ENCODE measurements at regions not wholly inside any gene's neighbourhood (a gene's known extent, or its start where the extent isn't known, plus 50 kb on each side); places are given as distances from the start of the nearest gene placed in this dataset.

DNA sequence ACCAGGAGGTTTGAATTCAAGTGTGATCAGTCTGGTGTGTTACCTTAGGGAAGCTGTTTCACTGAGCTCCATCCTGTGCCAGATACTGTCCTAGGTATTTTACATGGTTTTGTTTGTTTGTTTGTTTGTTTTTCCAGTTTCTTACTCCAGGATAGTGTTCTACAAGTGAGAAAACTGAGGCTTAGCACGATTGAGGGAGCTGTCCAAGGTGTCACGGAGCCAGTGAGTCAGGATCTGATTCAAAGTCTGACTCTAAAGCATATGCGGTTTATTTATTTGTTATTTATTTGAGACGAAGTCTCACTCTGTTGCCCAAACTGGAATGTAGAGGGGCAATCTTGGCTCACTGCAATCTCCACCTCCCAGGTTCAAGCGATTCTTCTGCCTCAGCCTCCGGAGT is 79.7 kb upstream of the GNG2 start:
- H3K27ac ChIP-seq (ENCODE audit: low read depth, low read length), result no peak overlapping the region
- no peaks in the 10 kb centered on the region for H3K36me3 ChIP-seq (ENCODE audit: control insufficient read depth, insufficient read depth, low read length)
- H3K27me3 ChIP-seq (ENCODE audit: control insufficient read depth, insufficient read depth, low read length), result no peaks in the 10 kb centered on the region
- WGBS (ENCODE audit: insufficient coverage), result no CpG with 5 or more reads among the region's 6 CpGs
- no peak overlapping the region for H3K4me3 ChIP-seq (ENCODE audit: low read depth, low read length)
- no peaks in the 10 kb centered on the region for H3K9me3 ChIP-seq (ENCODE audit: control insufficient read depth, insufficient read depth, low read length)
- DNase-seq (ENCODE audit: low read depth in 4 of 6, low spot score in 6 of 6), result no peak
- H3K4me1 ChIP-seq (ENCODE audit: control insufficient read depth, insufficient read depth, low read length), result peaks cover 12% of the 10 kb centered on the region

DNA sequence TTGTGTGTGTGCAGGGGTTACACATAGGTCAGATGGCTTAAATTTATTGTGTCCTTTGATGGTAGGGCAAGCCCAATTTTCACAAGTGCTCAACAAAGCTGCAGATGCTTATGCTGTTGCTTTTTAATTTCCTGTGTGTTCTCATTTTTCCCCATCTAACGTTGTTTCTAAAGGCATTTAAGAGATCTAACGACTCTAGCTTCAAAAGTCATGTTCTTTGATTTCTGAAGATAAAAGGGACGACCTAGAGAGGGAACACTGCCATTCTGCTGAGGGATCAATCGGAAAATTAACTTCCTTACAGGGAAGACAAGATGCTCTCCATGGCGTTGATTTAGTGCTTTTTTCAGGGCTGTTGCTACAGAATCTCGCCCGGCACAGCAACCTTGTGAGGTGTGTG is 79.0 kb upstream of the GNG2 start:
- Histone ChIP-seq H3K4me3 (ENCODE audit: low read depth, low read length) (no peak overlapping the region), H3K36me3 (ENCODE audit: control insufficient read depth, insufficient read depth, low read length) (no peaks in the 10 kb centered on the region), H3K9me3 (ENCODE audit: control insufficient read depth, insufficient read depth, low read length) (peaks cover under 1% of the 10 kb centered on the region), H3K27me3 (ENCODE audit: control insufficient read depth, insufficient read depth, low read length) (no peaks in the 10 kb centered on the region), H3K4me1 (ENCODE audit: control insufficient read depth, insufficient read depth, low read length) (peaks cover 8% of the 10 kb centered on the region), H3K27ac (ENCODE audit: low read depth, low read length) (no peak overlapping the region)
- peak in 1 of 6 donors; percentile 10 for DNase-seq (ENCODE audit: low read depth in 4 of 6, low spot score in 6 of 6)
- WGBS (ENCODE audit: insufficient coverage), result 73% methylated on average over 6 of the region's 7 CpGs

DNA sequence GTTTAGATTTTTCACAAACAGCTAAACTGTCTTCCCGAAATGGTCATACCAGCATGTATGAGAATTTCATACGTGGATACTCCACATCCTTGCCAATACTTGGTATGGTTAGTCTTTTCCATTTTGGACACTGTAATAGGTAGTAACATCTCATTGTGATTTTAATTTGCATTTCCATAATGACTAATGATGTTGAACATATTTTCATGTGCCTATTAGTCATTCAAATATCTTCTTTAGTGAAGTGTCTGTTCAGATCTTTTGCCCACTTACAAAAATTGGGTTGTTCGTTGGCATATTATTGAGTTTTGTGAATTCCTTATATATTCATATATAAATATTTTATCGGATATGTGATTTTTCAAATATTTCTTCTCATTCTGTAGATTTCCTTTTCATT is 78.0 kb upstream of the GNG2 start:
- peaks cover 2% of the 10 kb centered on the region for H3K9me3 ChIP-seq (ENCODE audit: control insufficient read depth, insufficient read depth, low read length)
- H3K27ac ChIP-seq (ENCODE audit: low read depth, low read length), result no peak overlapping the region
- no peaks in the 10 kb centered on the region for H3K27me3 ChIP-seq (ENCODE audit: control insufficient read depth, insufficient read depth, low read length)
- H3K4me1 ChIP-seq (ENCODE audit: control insufficient read depth, insufficient read depth, low read length), result peaks cover 3% of the 10 kb centered on the region
- H3K4me3 ChIP-seq (ENCODE audit: low read depth, low read length), result no peak overlapping the region
- no peaks in the 10 kb centered on the region for H3K36me3 ChIP-seq (ENCODE audit: control insufficient read depth, insufficient read depth, low read length)
- no CpG with 5 or more reads among the region's 4 CpGs for WGBS (ENCODE audit: insufficient coverage)
- DNase-seq (ENCODE audit: low read depth in 4 of 6, low spot score in 6 of 6), result no peak

DNA sequence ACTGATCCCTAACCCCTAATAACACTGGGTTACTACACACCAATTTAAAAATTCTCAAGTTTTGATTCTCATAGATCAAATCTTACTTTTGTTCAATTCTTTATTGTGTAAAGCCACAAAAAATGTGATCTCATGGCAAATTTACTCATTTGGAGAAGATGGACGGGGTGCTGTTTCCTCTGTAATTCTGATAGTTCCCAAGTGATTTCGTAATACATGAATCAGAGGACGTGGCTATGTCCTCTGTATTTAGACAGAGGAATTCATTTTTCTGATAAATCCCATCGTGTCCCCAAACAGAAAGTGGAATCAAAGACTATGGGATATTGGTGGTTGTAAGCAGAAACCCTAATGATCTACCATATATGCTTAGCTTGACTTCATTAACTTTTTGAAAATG is 76.6 kb upstream of the GNG2 start:
- DNase-seq (ENCODE audit: low read depth in 4 of 6, low spot score in 6 of 6), result no peak
- 100% methylated on average over 1 of the region's 4 CpGs for WGBS (ENCODE audit: insufficient coverage)
- H3K4me3 ChIP-seq (ENCODE audit: low read depth, low read length), result no peak overlapping the region

DNA sequence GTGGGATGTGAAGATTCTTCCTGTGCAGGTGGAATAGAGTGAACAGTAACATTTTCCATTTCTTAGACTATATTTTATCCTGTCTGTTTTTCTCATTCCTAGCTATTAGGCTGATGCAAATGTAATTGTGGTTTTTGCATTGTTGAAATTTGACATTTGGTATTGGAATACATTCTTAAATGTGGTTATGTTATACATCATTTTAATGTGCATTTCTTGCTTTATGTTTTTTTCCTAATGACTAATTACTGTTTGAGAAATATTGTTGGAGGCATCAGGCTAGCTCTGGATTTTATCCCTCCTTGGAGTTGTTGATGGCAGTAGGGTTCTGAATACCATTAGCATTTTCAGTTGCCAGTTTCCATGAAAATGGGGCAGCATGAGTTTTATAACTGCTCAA is 75.9 kb upstream of the GNG2 start:
- Histone ChIP-seq H3K27ac (ENCODE audit: low read depth, low read length) (no peak overlapping the region), H3K4me1 (ENCODE audit: control insufficient read depth, insufficient read depth, low read length) (peaks cover 3% of the 10 kb centered on the region), H3K36me3 (ENCODE audit: control insufficient read depth, insufficient read depth, low read length) (no peaks in the 10 kb centered on the region), H3K9me3 (ENCODE audit: control insufficient read depth, insufficient read depth, low read length) (peaks cover 2% of the 10 kb centered on the region), H3K27me3 (ENCODE audit: control insufficient read depth, insufficient read depth, low read length) (no peaks in the 10 kb centered on the region), H3K4me3 (ENCODE audit: low read depth, low read length) (no peak overlapping the region)
- DNase-seq (ENCODE audit: low read depth in 4 of 6, low spot score in 6 of 6), result no peak

More for the DNA sequence above, 76.6 kb upstream of the GNG2 start:
- Histone ChIP-seq H3K27me3 (ENCODE audit: control insufficient read depth, insufficient read depth, low read length) (no peaks in the 10 kb centered on the region), H3K27ac (ENCODE audit: low read depth, low read length) (no peak overlapping the region), H3K4me1 (ENCODE audit: control insufficient read depth, insufficient read depth, low read length) (peaks cover 3% of the 10 kb centered on the region), H3K36me3 (ENCODE audit: control insufficient read depth, insufficient read depth, low read length) (no peaks in the 10 kb centered on the region), H3K9me3 (ENCODE audit: control insufficient read depth, insufficient read depth, low read length) (peaks cover 2% of the 10 kb centered on the region)

DNA sequence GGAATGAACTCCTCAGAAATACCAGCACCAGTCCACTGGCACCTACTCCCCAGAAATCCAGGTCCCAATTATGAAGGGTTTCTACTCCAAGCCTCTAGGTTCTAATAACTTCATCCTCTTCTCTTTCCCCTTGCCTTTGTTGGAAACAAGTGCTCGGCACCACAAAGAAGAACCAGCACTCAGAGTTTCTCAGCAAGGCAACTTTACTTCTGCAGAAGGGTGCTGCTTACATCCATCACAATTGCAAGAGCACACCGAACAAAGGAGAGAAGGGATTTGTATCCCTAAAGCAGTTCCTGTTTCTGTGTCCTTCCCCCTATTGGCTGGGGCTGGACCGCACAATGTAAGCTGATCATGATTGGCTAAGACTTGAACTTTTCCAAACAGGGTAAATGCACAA is 74.2 kb upstream of the GNG2 start:
- DNase-seq (ENCODE audit: low read depth in 4 of 6, low spot score in 6 of 6), result no peak
- H3K4me3 ChIP-seq (ENCODE audit: low read depth, low read length), result no peak overlapping the region
- H3K4me1 ChIP-seq (ENCODE audit: control insufficient read depth, insufficient read depth, low read length), result no peaks in the 10 kb centered on the region
- no peaks in the 10 kb centered on the region for H3K27me3 ChIP-seq (ENCODE audit: control insufficient read depth, insufficient read depth, low read length)
- no peaks in the 10 kb centered on the region for H3K36me3 ChIP-seq (ENCODE audit: control insufficient read depth, insufficient read depth, low read length)
- H3K27ac ChIP-seq (ENCODE audit: low read depth, low read length), result no peak overlapping the region
- peaks cover 2% of the 10 kb centered on the region for H3K9me3 ChIP-seq (ENCODE audit: control insufficient read depth, insufficient read depth, low read length)
- 92% methylated on average over 2 of the region's 3 CpGs for WGBS (ENCODE audit: insufficient coverage)

DNA sequence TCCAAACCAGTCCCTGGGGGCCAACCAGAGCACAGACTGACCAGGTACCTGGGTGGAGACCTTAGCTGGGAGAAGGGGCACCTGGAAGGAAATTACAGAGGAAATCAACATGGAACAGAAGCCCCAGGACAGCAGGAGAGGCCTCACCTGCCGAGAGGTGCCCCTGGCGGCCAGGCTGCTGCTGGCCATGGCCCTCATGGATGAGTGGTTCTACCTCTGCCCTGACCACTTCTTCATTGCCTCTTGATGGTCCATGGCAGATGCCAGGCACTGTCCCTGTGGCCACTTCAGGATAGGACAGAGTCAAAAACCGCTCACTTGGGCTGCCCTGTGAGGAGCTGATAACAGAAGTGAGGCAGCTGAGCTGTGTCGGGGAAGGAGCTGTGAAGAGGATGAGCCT is 73.1 kb upstream of the GNG2 start:
- Histone ChIP-seq H3K27ac (ENCODE audit: low read depth, low read length) (no peak overlapping the region), H3K9me3 (ENCODE audit: control insufficient read depth, insufficient read depth, low read length) (peaks cover 2% of the 10 kb centered on the region), H3K4me3 (ENCODE audit: low read depth, low read length) (no peak overlapping the region), H3K27me3 (ENCODE audit: control insufficient read depth, insufficient read depth, low read length) (no peaks in the 10 kb centered on the region), H3K4me1 (ENCODE audit: control insufficient read depth, insufficient read depth, low read length) (no peaks in the 10 kb centered on the region), H3K36me3 (ENCODE audit: control insufficient read depth, insufficient read depth, low read length) (no peaks in the 10 kb centered on the region)
- 88% methylated on average over 4 of the region's 4 CpGs for WGBS (ENCODE audit: insufficient coverage)
- no peak for DNase-seq (ENCODE audit: low read depth in 4 of 6, low spot score in 6 of 6)

DNA sequence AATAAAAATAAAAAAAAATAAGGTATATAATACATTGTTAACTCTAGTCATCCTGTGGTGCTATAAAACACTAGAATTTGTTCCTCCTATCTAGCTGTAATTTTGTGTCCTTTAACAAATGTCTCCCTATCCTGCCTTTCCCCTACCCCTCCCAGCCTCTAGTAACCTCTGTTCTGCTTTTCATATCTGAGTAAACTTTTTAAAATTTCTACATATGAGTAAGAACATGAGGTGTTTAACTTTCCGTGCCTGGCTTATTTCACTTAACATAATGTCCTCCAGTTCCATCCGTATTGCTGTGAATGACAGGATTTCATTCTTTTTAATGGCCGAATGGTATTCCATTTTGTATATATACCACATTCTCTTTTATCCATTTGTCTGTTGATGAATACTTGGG is 71.3 kb upstream of the GNG2 start:
- peaks cover 2% of the 10 kb centered on the region for H3K9me3 ChIP-seq (ENCODE audit: control insufficient read depth, insufficient read depth, low read length)

DNA sequence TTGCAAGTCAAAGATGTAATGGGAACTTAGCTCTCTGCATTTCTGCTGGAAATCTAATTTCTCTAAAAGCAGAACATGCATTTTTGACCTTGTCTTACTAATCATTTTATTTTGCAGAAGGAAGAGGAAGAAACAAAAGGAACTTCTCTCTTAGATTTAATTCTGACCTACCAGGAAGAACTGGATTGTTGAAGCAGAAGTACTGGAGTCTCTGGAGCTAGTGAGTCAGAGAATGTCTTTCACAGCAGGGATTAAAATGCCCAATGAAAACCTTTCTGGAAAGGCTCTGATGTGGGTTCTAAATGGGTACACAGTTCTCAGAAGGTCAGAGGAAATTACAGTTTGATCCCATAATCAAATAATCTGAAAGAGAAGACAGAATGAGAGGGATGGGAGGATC is 70.8 kb upstream of the GNG2 start:
- Histone ChIP-seq H3K4me3 (ENCODE audit: low read depth, low read length) (no peak overlapping the region), H3K4me1 (ENCODE audit: control insufficient read depth, insufficient read depth, low read length) (no peaks in the 10 kb centered on the region), H3K27me3 (ENCODE audit: control insufficient read depth, insufficient read depth, low read length) (no peaks in the 10 kb centered on the region), H3K27ac (ENCODE audit: low read depth, low read length) (no peak overlapping the region), H3K36me3 (ENCODE audit: control insufficient read depth, insufficient read depth, low read length) (no peaks in the 10 kb centered on the region), H3K9me3 (ENCODE audit: control insufficient read depth, insufficient read depth, low read length) (peaks cover 2% of the 10 kb centered on the region)
- DNase-seq (ENCODE audit: low read depth in 4 of 6, low spot score in 6 of 6), result no peak

More for the DNA sequence above, 71.3 kb upstream of the GNG2 start:
- H3K4me3 ChIP-seq (ENCODE audit: low read depth, low read length), result no peak overlapping the region
- H3K36me3 ChIP-seq (ENCODE audit: control insufficient read depth, insufficient read depth, low read length), result no peaks in the 10 kb centered on the region
- DNase-seq (ENCODE audit: low read depth in 4 of 6, low spot score in 6 of 6), result no peak
- no peaks in the 10 kb centered on the region for H3K27me3 ChIP-seq (ENCODE audit: control insufficient read depth, insufficient read depth, low read length)
- no CpG with 5 or more reads among the region's 3 CpGs for WGBS (ENCODE audit: insufficient coverage)
- H3K4me1 ChIP-seq (ENCODE audit: control insufficient read depth, insufficient read depth, low read length), result no peaks in the 10 kb centered on the region
- H3K27ac ChIP-seq (ENCODE audit: low read depth, low read length), result no peak overlapping the region

DNA sequence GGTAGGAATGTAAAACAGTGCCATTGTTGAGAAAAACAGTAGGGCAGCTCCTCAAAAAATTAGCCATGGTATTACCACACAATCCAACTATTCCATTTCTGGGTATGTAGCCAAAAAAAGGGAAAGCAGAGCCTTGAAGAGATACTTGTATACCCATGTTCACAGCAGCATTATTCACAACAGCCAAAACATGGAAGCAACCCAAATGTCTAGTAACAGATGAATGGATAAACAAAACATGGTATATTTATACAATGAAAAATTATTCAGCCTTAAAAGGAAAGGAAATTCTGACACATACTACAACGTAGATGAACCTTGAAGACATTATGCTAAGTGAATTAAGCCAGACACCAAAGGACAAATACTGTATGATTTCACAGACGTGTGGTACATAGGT is 67.6 kb upstream of the GNG2 start:
- H3K4me1 ChIP-seq (ENCODE audit: control insufficient read depth, insufficient read depth, low read length), result no peaks in the 10 kb centered on the region
- H3K27me3 ChIP-seq (ENCODE audit: control insufficient read depth, insufficient read depth, low read length), result no peaks in the 10 kb centered on the region
- H3K36me3 ChIP-seq (ENCODE audit: control insufficient read depth, insufficient read depth, low read length), result no peaks in the 10 kb centered on the region
- H3K9me3 ChIP-seq (ENCODE audit: control insufficient read depth, insufficient read depth, low read length), result no peaks in the 10 kb centered on the region
- DNase-seq (ENCODE audit: low read depth in 4 of 6, low spot score in 6 of 6), result peak in 1 of 6 donors; percentile 12
- WGBS (ENCODE audit: insufficient coverage), result 60% methylated on average over 1 of the region's 2 CpGs
- H3K4me3 ChIP-seq (ENCODE audit: low read depth, low read length), result no peak overlapping the region
- no peak overlapping the region for H3K27ac ChIP-seq (ENCODE audit: low read depth, low read length)
